ENCODE measurements at regions not wholly inside any gene's neighbourhood (a gene's known extent, or its start where the extent isn't known, plus 50 kb on each side); places are given as distances from the start of the nearest gene placed in this dataset.

DNA sequence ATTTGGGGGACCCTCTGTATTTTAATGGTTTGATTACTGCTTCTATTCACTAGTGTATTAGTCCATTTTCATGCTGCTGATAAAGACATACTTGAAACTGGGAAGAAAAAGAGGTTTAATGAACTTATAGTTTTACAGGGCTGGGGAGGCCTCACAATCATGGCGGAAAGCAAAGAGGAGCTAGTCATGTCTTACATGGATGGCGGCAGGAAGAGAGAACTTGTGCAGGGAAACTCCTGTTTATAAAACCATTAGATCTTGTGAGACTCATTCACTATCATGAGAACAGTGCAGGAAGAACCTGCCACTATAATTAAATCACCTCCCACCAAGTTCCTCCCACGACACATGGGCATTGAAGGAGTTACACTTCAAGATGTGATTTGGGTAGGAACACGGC lies 464.5 kb upstream of the RGS18 start (continued):
- TF ChIP-seq, protein P1, sequence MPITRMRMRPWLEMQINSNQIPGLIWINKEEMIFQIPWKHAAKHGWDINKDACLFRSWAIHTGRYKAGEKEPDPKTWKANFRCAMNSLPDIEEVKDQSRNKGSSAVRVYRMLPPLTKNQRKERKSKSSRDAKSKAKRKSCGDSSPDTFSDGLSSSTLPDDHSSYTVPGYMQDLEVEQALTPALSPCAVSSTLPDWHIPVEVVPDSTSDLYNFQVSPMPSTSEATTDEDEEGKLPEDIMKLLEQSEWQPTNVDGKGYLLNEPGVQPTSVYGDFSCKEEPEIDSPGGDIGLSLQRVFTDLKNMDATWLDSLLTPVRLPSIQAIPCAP (CRISPR knock-in tag; IDR thresholded peaks at IDR 0.05), result no peak
- no peak for TF ChIP-seq ZNF423 (CRISPR knock-in tag; IDR thresholded peaks at IDR 0.05)

DNA sequence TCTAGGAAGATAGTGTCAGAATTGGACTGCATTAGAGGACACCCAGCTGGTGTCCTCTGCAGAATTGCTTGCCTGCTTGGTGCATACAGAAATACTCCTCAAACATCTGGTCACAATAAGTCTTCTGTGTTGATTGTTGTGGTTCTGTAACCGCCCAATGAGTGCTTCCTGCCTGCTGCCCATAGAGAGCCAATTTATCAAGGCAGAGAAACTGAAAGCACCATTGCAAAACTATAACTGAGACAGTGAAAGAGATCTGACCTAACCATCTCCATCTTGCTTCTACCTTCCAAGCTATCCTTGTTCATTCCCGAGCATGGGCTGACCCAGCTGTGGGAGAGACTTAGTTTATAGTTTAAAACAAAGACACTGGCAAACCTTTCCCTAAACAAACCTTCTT lies 462.4 kb upstream of the RGS18 start:
- ChIA-PET POLR2A (no interaction called here), CTCF (no interaction called here)
- Mint-ChIP-seq H3K9me3 (peaks cover 38% of the 10 kb centered on the region), H3K27me3 (ENCODE audit: low read depth) (no peaks in the 10 kb centered on the region), H3K4me3 (no peak overlapping the region), H3K36me3 (peaks cover 12% of the 10 kb centered on the region), H3K4me1 (no peaks in the 10 kb centered on the region), H3K27ac (no peak overlapping the region)
- DNase-seq (ENCODE audit: low spot score) (no peak), ATAC-seq (no peak)
- TF ChIP-seq GRHL2 (CRISPR knock-in tag; IDR thresholded peaks at IDR 0.05; ENCODE audit: insufficient replicate concordance, severe bottlenecking) (no peak), GABPB1 (CRISPR knock-in tag; IDR thresholded peaks at IDR 0.05) (no peak), E2F4 (CRISPR knock-in tag; IDR thresholded peaks at IDR 0.05; ENCODE audit: borderline replicate concordance, low read depth) (no peak), NFE2L1 (CRISPR knock-in tag; IDR thresholded peaks at IDR 0.05) (no peak), TEAD4 (CRISPR knock-in tag; IDR thresholded peaks at IDR 0.05) (no peak), GTF2I (CRISPR knock-in tag; conservative IDR thresholded peaks at IDR 0.05) (no peak), ATF2 (CRISPR knock-in tag; IDR thresholded peaks at IDR 0.05; ENCODE audit: borderline replicate concordance, low read depth) (no peak), CDX4 (CRISPR knock-in tag; IDR thresholded peaks at IDR 0.05; ENCODE audit: borderline replicate concordance) (no peak), ERG (CRISPR knock-in tag; IDR thresholded peaks at IDR 0.05) (no peak), FOXP4 (CRISPR knock-in tag; IDR thresholded peaks at IDR 0.05) (no peak), OVOL2 (CRISPR knock-in tag; IDR thresholded peaks at IDR 0.05; ENCODE audit: borderline replicate concordance) (no peak), EMX1 (CRISPR knock-in tag; IDR thresholded peaks at IDR 0.05) (no peak), ZNF219 (CRISPR knock-in tag; IDR thresholded peaks at IDR 0.05; ENCODE audit: borderline replicate concordance) (no peak)
- TF ChIP-seq, protein P2, sequence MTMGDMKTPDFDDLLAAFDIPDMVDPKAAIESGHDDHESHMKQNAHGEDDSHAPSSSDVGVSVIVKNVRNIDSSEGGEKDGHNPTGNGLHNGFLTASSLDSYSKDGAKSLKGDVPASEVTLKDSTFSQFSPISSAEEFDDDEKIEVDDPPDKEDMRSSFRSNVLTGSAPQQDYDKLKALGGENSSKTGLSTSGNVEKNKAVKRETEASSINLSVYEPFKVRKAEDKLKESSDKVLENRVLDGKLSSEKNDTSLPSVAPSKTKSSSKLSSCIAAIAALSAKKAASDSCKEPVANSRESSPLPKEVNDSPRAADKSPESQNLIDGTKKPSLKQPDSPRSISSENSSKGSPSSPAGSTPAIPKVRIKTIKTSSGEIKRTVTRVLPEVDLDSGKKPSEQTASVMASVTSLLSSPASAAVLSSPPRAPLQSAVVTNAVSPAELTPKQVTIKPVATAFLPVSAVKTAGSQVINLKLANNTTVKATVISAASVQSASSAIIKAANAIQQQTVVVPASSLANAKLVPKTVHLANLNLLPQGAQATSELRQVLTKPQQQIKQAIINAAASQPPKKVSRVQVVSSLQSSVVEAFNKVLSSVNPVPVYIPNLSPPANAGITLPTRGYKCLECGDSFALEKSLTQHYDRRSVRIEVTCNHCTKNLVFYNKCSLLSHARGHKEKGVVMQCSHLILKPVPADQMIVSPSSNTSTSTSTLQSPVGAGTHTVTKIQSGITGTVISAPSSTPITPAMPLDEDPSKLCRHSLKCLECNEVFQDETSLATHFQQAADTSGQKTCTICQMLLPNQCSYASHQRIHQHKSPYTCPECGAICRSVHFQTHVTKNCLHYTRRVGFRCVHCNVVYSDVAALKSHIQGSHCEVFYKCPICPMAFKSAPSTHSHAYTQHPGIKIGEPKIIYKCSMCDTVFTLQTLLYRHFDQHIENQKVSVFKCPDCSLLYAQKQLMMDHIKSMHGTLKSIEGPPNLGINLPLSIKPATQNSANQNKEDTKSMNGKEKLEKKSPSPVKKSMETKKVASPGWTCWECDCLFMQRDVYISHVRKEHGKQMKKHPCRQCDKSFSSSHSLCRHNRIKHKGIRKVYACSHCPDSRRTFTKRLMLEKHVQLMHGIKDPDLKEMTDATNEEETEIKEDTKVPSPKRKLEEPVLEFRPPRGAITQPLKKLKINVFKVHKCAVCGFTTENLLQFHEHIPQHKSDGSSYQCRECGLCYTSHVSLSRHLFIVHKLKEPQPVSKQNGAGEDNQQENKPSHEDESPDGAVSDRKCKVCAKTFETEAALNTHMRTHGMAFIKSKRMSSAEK (CRISPR knock-in tag; IDR thresholded peaks at IDR 0.05; ENCODE audit: borderline replicate concordance), result no peak
- TF ChIP-seq, protein P3, sequence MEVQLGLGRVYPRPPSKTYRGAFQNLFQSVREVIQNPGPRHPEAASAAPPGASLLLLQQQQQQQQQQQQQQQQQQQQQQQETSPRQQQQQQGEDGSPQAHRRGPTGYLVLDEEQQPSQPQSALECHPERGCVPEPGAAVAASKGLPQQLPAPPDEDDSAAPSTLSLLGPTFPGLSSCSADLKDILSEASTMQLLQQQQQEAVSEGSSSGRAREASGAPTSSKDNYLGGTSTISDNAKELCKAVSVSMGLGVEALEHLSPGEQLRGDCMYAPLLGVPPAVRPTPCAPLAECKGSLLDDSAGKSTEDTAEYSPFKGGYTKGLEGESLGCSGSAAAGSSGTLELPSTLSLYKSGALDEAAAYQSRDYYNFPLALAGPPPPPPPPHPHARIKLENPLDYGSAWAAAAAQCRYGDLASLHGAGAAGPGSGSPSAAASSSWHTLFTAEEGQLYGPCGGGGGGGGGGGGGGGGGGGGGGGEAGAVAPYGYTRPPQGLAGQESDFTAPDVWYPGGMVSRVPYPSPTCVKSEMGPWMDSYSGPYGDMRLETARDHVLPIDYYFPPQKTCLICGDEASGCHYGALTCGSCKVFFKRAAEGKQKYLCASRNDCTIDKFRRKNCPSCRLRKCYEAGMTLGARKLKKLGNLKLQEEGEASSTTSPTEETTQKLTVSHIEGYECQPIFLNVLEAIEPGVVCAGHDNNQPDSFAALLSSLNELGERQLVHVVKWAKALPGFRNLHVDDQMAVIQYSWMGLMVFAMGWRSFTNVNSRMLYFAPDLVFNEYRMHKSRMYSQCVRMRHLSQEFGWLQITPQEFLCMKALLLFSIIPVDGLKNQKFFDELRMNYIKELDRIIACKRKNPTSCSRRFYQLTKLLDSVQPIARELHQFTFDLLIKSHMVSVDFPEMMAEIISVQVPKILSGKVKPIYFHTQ (CRISPR knock-in tag; IDR thresholded peaks at IDR 0.05), result no peak
- TF ChIP-seq, protein P4, sequence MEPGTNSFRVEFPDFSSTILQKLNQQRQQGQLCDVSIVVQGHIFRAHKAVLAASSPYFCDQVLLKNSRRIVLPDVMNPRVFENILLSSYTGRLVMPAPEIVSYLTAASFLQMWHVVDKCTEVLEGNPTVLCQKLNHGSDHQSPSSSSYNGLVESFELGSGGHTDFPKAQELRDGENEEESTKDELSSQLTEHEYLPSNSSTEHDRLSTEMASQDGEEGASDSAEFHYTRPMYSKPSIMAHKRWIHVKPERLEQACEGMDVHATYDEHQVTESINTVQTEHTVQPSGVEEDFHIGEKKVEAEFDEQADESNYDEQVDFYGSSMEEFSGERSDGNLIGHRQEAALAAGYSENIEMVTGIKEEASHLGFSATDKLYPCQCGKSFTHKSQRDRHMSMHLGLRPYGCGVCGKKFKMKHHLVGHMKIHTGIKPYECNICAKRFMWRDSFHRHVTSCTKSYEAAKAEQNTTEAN (CRISPR knock-in tag; IDR thresholded peaks at IDR 0.05), result no peak
